GM23338 (cell line): ENCODE measurements at regions not wholly inside any gene's neighbourhood (a gene's known extent, or its start where the extent isn't known, plus 50 kb on each side); places are given as distances from the start of the nearest gene placed in this dataset.

Source experiments
- ATAC-seq: fragments of 200-7000 bp; cut with Tn5 transposase; 3 replicates; pipeline ENCODE4 v1.9.1; 2020
- DNase-seq: peaks from one replicate; pipeline ENCODE4 v3.0.0-alpha.2; 2015; ENCODE audit warnings: low spot score
- H2AFZ ChIP-seq: fragments of 200-600 bp; sonication (generic); 2 replicates; pipeline ENCODE4 v1.8.0; 2016; ENCODE audit warnings: antibody characterized with exemption, mild to moderate bottlenecking, moderate library complexity
- H3F3A ChIP-seq: fragments of 200-600 bp; sonication (generic); replicated peaks from 2 replicates; pipeline ENCODE4 v1.8.0; 2017; ENCODE audit warnings: antibody characterized with exemption, mixed run types, low read depth
- H3K27ac ChIP-seq: fragments of 200-600 bp; sonication (generic); 2 replicates; pipeline ENCODE4 v1.6.1; 2016; ENCODE audit warnings: low read depth
- H3K27me3 ChIP-seq: fragments of 200-600 bp; sonication (generic); 2 replicates; pipeline ENCODE4 v1.8.0; 2016; ENCODE audit warnings: mild to moderate bottlenecking, mixed run types, moderate library complexity; ENCODE audit not compliant: insufficient read depth
- H3K36me3 ChIP-seq: fragments of 200-600 bp; sonication (generic); 2 replicates; pipeline ENCODE4 v1.8.0; 2016; ENCODE audit warnings: mild to moderate bottlenecking; ENCODE audit not compliant: insufficient read depth
- H3K4me1 ChIP-seq: fragments of 200-600 bp; sonication (generic); 2 replicates; pipeline ENCODE4 v1.8.0; 2016; ENCODE audit warnings: mild to moderate bottlenecking, moderate library complexity; ENCODE audit not compliant: insufficient read depth
- H3K4me2 ChIP-seq: fragments of 200-600 bp; sonication (generic); 2 replicates; pipeline ENCODE4 v1.7.1; 2017; ENCODE audit warnings: mixed run types
- H3K4me3 ChIP-seq: fragments of 200-600 bp; sonication (generic); 2 replicates; pipeline ENCODE4 v1.6.1; 2016; ENCODE audit warnings: mixed run types
- H3K79me2 ChIP-seq: fragments of 200-600 bp; sonication (generic); replicated peaks from 2 replicates; pipeline ENCODE4 v1.8.0; 2017; ENCODE audit warnings: mild to moderate bottlenecking; ENCODE audit not compliant: insufficient read depth
- H3K9me2 ChIP-seq: fragments of 200-600 bp; sonication (generic); 2 replicates; pipeline ENCODE4 v1.8.0; 2017; ENCODE audit not compliant: insufficient read depth
- H4K20me1 ChIP-seq: fragments of 200-600 bp; sonication (generic); replicated peaks from 2 replicates; pipeline ENCODE4 v1.8.0; 2017; ENCODE audit warnings: mild to moderate bottlenecking; ENCODE audit not compliant: insufficient read depth
- H3K27ac Mint-ChIP-seq: 2 replicates; pipeline ENCODE4 v1.8.0; 2020; ENCODE audit warnings: inconsistent platforms, mild to moderate bottlenecking, moderate library complexity, mixed read lengths
- H3K27me3 Mint-ChIP-seq: 3 replicates; pipeline ENCODE4 v1.8.0; 2022; ENCODE audit warnings: low read depth, mild to moderate bottlenecking, moderate library complexity, mixed read lengths, inconsistent platforms; ENCODE audit not compliant: insufficient read depth, poor library complexity
- H3K36me3 Mint-ChIP-seq: 3 replicates; pipeline ENCODE4 v1.8.0; 2021; ENCODE audit warnings: low read depth, mild to moderate bottlenecking, inconsistent platforms, moderate library complexity, mixed read lengths
- H3K4me1 Mint-ChIP-seq: 3 replicates; pipeline ENCODE4 v1.8.0; 2020; ENCODE audit warnings: mild to moderate bottlenecking, inconsistent platforms, mixed read lengths
- H3K4me3 Mint-ChIP-seq: 3 replicates; pipeline ENCODE4 v1.8.0; 2021; ENCODE audit warnings: moderate library complexity, mild to moderate bottlenecking, inconsistent platforms, mixed read lengths
- H3K9me3 Mint-ChIP-seq: 3 replicates; pipeline ENCODE4 v1.8.0; 2020; ENCODE audit warnings: moderate library complexity, mild to moderate bottlenecking, inconsistent platforms, mixed read lengths
- CTCF ChIP-seq, 2 experiments: fragments of 200-600 bp in 1 of 2; sonication (generic) in 1 of 2; conservative IDR thresholded peaks; 2 replicates each; pipeline versions ENCODE4 v1.5.1 to v1.6.1; 2016 to 2017; ENCODE audit warnings: antibody characterized with exemption in 2 of 2, low read depth in 2 of 2, mild to moderate bottlenecking in 2 of 2, moderate library complexity in 1 of 2
- ETS1 ChIP-seq: IDR thresholded peaks from 2 replicates; pipeline ENCODE4 v1.6.1; 2016; ENCODE audit warnings: antibody characterized with exemption
- EZH2 ChIP-seq: fragments of 200-600 bp; sonication (generic); IDR thresholded peaks from one replicate; pipeline ENCODE4 v1.8.0; 2017; ENCODE audit warnings: antibody characterized with exemption, mild to moderate bottlenecking, low read depth; ENCODE audit not compliant: unreplicated experiment
- EZH2phosphoT487 ChIP-seq: fragments of 200-600 bp; sonication (generic); IDR thresholded peaks from one replicate; pipeline ENCODE4 v1.8.1; 2018; ENCODE audit warnings: antibody characterized with exemption; ENCODE audit not compliant: unreplicated experiment
- JUNB ChIP-seq: IDR thresholded peaks from one replicate; pipeline ENCODE4 v1.6.1; 2016; ENCODE audit warnings: antibody characterized with exemption; ENCODE audit not compliant: unreplicated experiment
- NANOG ChIP-seq: IDR thresholded peaks from 2 replicates; pipeline ENCODE4 v1.6.1; 2016; ENCODE audit warnings: antibody characterized with exemption, borderline replicate concordance
- POLR2AphosphoS5 ChIP-seq: IDR thresholded peaks from 2 replicates; pipeline ENCODE4 v1.6.1; 2016; ENCODE audit warnings: antibody characterized with exemption, low read depth
- REST ChIP-seq: IDR thresholded peaks from one replicate; pipeline ENCODE4 v1.6.1; 2018; ENCODE audit warnings: antibody characterized with exemption; ENCODE audit not compliant: unreplicated experiment
- STAT1 ChIP-seq: IDR thresholded peaks from one replicate; pipeline ENCODE4 v1.6.1; 2016; ENCODE audit warnings: antibody characterized with exemption; ENCODE audit not compliant: unreplicated experiment
- ZNF331 ChIP-seq: fragments of 250-450 bp; sonication (Bioruptor Pico); IDR thresholded peaks from 2 replicates; pipeline ENCODE4 v1.5.0; 2020; ENCODE audit warnings: low read depth, mild to moderate bottlenecking, moderate library complexity
- ZNF462 ChIP-seq: fragments of 250-450 bp; sonication (Bioruptor Pico); IDR thresholded peaks from 2 replicates; pipeline ENCODE4 v1.5.0; 2020; ENCODE audit warnings: mild to moderate bottlenecking, moderate library complexity

GRCh38 chr6:118382126-118382525 is 166.0 kb upstream of the PLN start (continued):
- TF ChIP-seq CTCF (conservative IDR thresholded peaks at IDR 0.05; ENCODE audit: low read depth in 2 of 2): no peak
- no peak for TF ChIP-seq NANOG
- TF ChIP-seq EZH2phosphoT487: no peak
- no peak for TF ChIP-seq POLR2AphosphoS5
- TF ChIP-seq JUNB: no peak
- TF ChIP-seq ZNF331 (CRISPR knock-in tag): no peak
- TF ChIP-seq EZH2: no peak

- H3K79me2 ChIP-seq: no peaks in the 10 kb centered on the region
- no peaks in the 10 kb centered on the region for H3F3A ChIP-seq
- Mint-ChIP-seq H3K27me3 (no peaks in the 10 kb centered on the region), H3K9me3 (peaks cover 4% of the 10 kb centered on the region; the same call in 2 of the 3 replicates), H3K36me3 (no peaks in the 10 kb centered on the region), H3K4me1 (no peaks in the 10 kb centered on the region), H3K27ac (no peak overlapping the region), H3K4me3 (no peak overlapping the region)
- no peaks in the 10 kb centered on the region for H3K36me3 ChIP-seq
- no peak overlapping the region for H3K4me2 ChIP-seq
- H2AFZ ChIP-seq: no peak overlapping the region
- DNase-seq (no peak), ATAC-seq (no peak)
- no peaks in the 10 kb centered on the region for H4K20me1 ChIP-seq
- no peaks in the 10 kb centered on the region for H3K4me1 ChIP-seq
- no peak overlapping the region for H3K4me3 ChIP-seq
- H3K27ac ChIP-seq: no peak overlapping the region
- 0 out of 2 replicates have a peak, but pooled peaks cover 3% of the 10 kb centered on the region for H3K9me2 ChIP-seq
- H3K27me3 ChIP-seq: no peaks in the 10 kb centered on the region
- TF ChIP-seq NANOG (no peak), REST (no peak), STAT1 (no peak), ZNF331 (CRISPR knock-in tag) (no peak), ETS1 (no peak), ZNF462 (CRISPR knock-in tag) (no peak), POLR2AphosphoS5 (no peak)
Observed at GRCh38 chr6:118383924-118384323, 164.2 kb upstream of the PLN start.
